Endodermal cell (in vitro differentiated cells): ENCODE measurements at regions not wholly inside any gene's neighbourhood (a gene's known extent, or its start where the extent isn't known, plus 50 kb on each side); places are given as distances from the start of the nearest gene placed in this dataset.

Source experiments
- DNase-seq: peaks from one replicate; pipeline ENCODE4 v3.0.0-alpha.2; 2017
- H3K27ac ChIP-seq: 2 replicates; pipeline ENCODE4 v1.5.1; 2013; ENCODE audit warnings: mild to moderate bottlenecking, low read depth, low read length, moderate library complexity
- H3K27me3 ChIP-seq: 2 replicates; pipeline ENCODE4 v1.6.1; 2013; ENCODE audit warnings: mild to moderate bottlenecking, low read length, moderate library complexity; ENCODE audit not compliant: insufficient read depth, control insufficient read depth, poor library complexity, severe bottlenecking
- H3K36me3 ChIP-seq: 2 replicates; pipeline ENCODE4 v1.7.0; 2013; ENCODE audit warnings: mild to moderate bottlenecking, low read length, moderate library complexity; ENCODE audit not compliant: control insufficient read depth, insufficient read depth
- H3K4me1 ChIP-seq: one replicate; pipeline ENCODE4 v1.7.0; 2013; ENCODE audit warnings: low read length; ENCODE audit not compliant: control insufficient read depth, insufficient read depth
- H3K4me3 ChIP-seq: 2 replicates; pipeline ENCODE4 v1.5.1; 2013; ENCODE audit warnings: mild to moderate bottlenecking, low read length, moderate library complexity
- H3K9ac ChIP-seq: 2 replicates; pipeline ENCODE4 v1.6.1; 2013; ENCODE audit warnings: mild to moderate bottlenecking, low read length, moderate library complexity; ENCODE audit not compliant: poor library complexity, severe bottlenecking; ENCODE audit errors: extremely low read depth
- H3K9me3 ChIP-seq: 2 replicates; pipeline ENCODE4 v1.6.1; 2013; ENCODE audit warnings: mild to moderate bottlenecking, low read length, moderate library complexity; ENCODE audit not compliant: control insufficient read depth
- H3K27ac Mint-ChIP-seq: 2 replicates; pipeline ENCODE4 v1.8.0; 2020; ENCODE audit warnings: mixed read lengths
- H3K27me3 Mint-ChIP-seq: 2 replicates; pipeline ENCODE4 v1.8.0; 2021; ENCODE audit warnings: mild to moderate bottlenecking, mixed read lengths; ENCODE audit not compliant: insufficient read depth
- H3K36me3 Mint-ChIP-seq: 2 replicates; pipeline ENCODE4 v1.8.0; 2020; ENCODE audit warnings: low read depth, mixed read lengths
- H3K4me1 Mint-ChIP-seq: 2 replicates; pipeline ENCODE4 v1.8.0; 2020; ENCODE audit warnings: mixed read lengths
- H3K4me3 Mint-ChIP-seq: 2 replicates; pipeline ENCODE4 v1.8.0; 2020; ENCODE audit warnings: mild to moderate bottlenecking, moderate library complexity, mixed read lengths
- H3K9me3 Mint-ChIP-seq: 2 replicates; pipeline ENCODE4 v1.8.0; 2020; ENCODE audit warnings: mild to moderate bottlenecking, mixed read lengths
- WGBS, 2 experiments: methylation state at CpG; one replicate each; pipeline versions ENCODE4 v1.1.5 to v1.1.7; 2013; ENCODE audit warnings: missing lambda C conversion rate in 2 of 2, mixed read lengths in 1 of 2; ENCODE audit not compliant: insufficient coverage in 1 of 2, insufficient read length in 1 of 2; 5-methylcytosine and 5-hydroxymethylcytosine counted together
- TF ChIP-seq, protein P1 (sequence below): fragments of 200-600 bp; sonication (generic); conservative IDR thresholded peaks from 2 replicates; pipeline ENCODE4 v1.5.0; 2021; ENCODE audit warnings: antibody characterized with exemption, mild to moderate bottlenecking

DNA sequence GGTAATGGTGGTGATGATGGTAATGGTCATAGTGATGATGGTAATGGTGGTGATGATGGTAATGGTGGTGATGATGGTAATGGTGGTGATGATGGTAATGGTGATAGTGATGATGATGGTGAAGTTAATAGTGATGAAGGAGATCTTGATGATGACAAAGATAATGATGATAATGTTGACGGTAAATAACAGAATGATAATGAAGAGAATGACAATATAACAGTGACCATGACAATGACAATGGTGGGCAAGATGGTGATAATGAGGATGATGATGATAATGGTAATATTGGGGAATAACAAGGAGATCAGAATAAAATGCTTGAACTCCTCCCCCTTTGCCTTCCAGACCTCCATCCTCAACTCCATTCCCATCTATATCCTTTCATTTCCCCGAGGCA is 233.3 kb upstream of the SFSWAP start:
- no peaks in the 10 kb centered on the region for H3K36me3 Mint-ChIP-seq
- Histone ChIP-seq H3K27ac (no peak overlapping the region), H3K4me1 (no peaks in the 10 kb centered on the region), H3K36me3 (no peaks in the 10 kb centered on the region), H3K27me3 (no peaks in the 10 kb centered on the region), H3K9me3 (no peaks in the 10 kb centered on the region), H3K4me3 (no peak overlapping the region), H3K9ac (no peak overlapping the region)
- 93 to 94% methylated on average over 1 to 2 of the region's 2 CpGs for WGBS, 2 experiments
- H3K4me1 Mint-ChIP-seq = peaks cover 1% of the 10 kb centered on the region
- H3K27ac Mint-ChIP-seq = no peak overlapping the region
- no peak for DNase-seq
- H3K27me3 Mint-ChIP-seq = peaks cover 4% of the 10 kb centered on the region
- no peak overlapping the region for H3K4me3 Mint-ChIP-seq
- TF ChIP-seq, protein P1, sequence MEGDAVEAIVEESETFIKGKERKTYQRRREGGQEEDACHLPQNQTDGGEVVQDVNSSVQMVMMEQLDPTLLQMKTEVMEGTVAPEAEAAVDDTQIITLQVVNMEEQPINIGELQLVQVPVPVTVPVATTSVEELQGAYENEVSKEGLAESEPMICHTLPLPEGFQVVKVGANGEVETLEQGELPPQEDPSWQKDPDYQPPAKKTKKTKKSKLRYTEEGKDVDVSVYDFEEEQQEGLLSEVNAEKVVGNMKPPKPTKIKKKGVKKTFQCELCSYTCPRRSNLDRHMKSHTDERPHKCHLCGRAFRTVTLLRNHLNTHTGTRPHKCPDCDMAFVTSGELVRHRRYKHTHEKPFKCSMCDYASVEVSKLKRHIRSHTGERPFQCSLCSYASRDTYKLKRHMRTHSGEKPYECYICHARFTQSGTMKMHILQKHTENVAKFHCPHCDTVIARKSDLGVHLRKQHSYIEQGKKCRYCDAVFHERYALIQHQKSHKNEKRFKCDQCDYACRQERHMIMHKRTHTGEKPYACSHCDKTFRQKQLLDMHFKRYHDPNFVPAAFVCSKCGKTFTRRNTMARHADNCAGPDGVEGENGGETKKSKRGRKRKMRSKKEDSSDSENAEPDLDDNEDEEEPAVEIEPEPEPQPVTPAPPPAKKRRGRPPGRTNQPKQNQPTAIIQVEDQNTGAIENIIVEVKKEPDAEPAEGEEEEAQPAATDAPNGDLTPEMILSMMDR = no peak
- no peaks in the 10 kb centered on the region for H3K9me3 Mint-ChIP-seq

GRCh38 chr12:131478468-131478867 is 232.4 kb upstream of the SFSWAP start:
- DNase-seq = no peak
- Histone ChIP-seq H3K4me1 (no peaks in the 10 kb centered on the region), H3K9ac (no peak overlapping the region), H3K4me3 (no peak overlapping the region), H3K36me3 (no peaks in the 10 kb centered on the region), H3K9me3 (no peaks in the 10 kb centered on the region), H3K27ac (no peak overlapping the region), H3K27me3 (no peaks in the 10 kb centered on the region)
- Mint-ChIP-seq H3K9me3 (no peaks in the 10 kb centered on the region), H3K36me3 (no peaks in the 10 kb centered on the region), H3K4me1 (peaks cover 1% of the 10 kb centered on the region), H3K27me3 (peaks cover 4% of the 10 kb centered on the region), H3K27ac (no peak overlapping the region), H3K4me3 (no peak overlapping the region)
- TF ChIP-seq, protein P1 = no peak
- WGBS, 2 experiments = 76% methylated on average over 3 of the region's 3 CpGs; no CpG with 5 or more reads in 1 of the 2 experiments

DNA sequence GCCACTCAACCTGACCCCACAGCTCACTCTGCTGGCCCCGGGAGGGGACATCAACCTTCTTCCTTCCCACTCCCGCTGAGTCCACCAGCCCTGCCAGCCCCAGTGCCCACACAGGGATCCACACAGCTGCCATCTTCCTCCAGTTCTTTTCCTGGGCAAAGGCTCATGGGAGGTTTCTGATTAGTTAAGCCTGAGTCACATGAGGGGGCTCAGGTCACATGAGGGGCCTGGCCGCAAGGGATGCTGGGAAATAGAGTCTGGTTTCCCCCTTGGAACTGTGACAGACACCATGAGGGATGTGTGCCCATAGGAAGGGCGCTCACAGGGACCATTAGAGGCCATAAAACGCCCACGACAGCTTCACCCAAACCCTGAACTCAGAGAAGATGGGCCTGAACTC is 228.7 kb upstream of the SFSWAP start:
- Histone ChIP-seq H3K4me3 (no peak overlapping the region), H3K9ac (no peak overlapping the region), H3K4me1 (no peaks in the 10 kb centered on the region), H3K27ac (no peak overlapping the region), H3K9me3 (no peaks in the 10 kb centered on the region), H3K27me3 (no peaks in the 10 kb centered on the region), H3K36me3 (no peaks in the 10 kb centered on the region)
- TF ChIP-seq, protein P1 = no peak
- Mint-ChIP-seq H3K27me3 (peaks cover 4% of the 10 kb centered on the region), H3K4me1 (peaks cover 1% of the 10 kb centered on the region), H3K27ac (no peak overlapping the region), H3K36me3 (no peaks in the 10 kb centered on the region), H3K4me3 (no peak overlapping the region), H3K9me3 (no peaks in the 10 kb centered on the region)
- peak; percentile 29 for DNase-seq
- WGBS, 2 experiments = 50 to 77% methylated on average over 2 to 6 of the region's 6 CpGs
